Loucy (cell line): ENCODE measurements at regions not wholly inside any gene's neighbourhood (a gene's known extent, or its start where the extent isn't known, plus 50 kb on each side); places are given as distances from the start of the nearest gene placed in this dataset.

ENCODE experiments used
- CTCF ChIP-seq: fragments of 200-600 bp; sonication (generic); conservative IDR thresholded peaks from 2 replicates; pipeline ENCODE4 v1.5.1; 2014; ENCODE audit warnings: mild to moderate bottlenecking, antibody characterized with exemption, low read length
- EZH2phosphoT487 ChIP-seq: fragments of 200-600 bp; IDR thresholded peaks from 2 replicates; pipeline ENCODE4 v1.6.1; 2018; ENCODE audit warnings: antibody characterized with exemption, mild to moderate bottlenecking, moderate library complexity, borderline replicate concordance

- TF ChIP-seq CTCF = no peak
- TF ChIP-seq EZH2phosphoT487 = no peak
Measured at GRCh38 chr14:99035712-99036610, 236.0 kb downstream of the BCL11B start.
